ENCODE measurements at regions not wholly inside any gene's neighbourhood (a gene's known extent, or its start where the extent isn't known, plus 50 kb on each side); places are given as distances from the start of the nearest gene placed in this dataset.

DNA sequence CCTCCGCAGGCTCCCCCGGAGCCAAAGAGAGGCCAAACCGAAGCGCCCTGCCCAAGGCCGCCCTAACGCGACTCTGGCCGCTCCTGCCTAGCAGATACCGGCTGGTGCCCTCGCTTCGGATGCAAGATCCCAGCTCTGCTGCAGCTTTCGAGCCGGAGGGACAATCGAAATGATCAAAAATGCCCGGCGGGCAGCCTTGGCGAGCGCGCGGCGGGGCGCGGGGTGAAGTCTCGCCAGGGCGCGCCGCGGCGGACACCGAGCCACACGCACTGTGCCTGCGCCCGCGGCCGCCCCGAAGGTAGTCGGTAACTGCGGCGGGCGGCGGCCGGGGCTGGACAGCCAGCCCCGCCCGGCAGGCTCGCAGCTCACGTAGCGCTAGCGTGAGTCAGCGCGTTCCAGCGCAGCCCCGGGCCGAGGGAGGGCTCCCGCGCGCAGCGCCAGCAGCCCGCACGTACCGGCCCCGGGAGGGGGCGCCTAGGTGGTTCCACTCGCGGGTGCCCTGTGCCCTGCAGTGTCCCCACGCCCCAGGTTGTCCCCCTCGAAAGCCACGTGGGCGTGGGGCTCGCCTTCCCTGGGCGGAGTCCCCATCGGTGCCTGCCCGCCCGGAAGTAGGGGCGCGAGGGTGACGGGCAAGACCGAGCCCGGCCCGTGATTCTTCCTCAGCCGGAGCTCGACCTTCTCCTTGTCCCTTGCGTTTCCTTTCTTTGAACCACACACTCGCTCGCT is 109.2 kb upstream of the EGLN3 start (continued):
- TF ChIP-seq, protein P1, sequence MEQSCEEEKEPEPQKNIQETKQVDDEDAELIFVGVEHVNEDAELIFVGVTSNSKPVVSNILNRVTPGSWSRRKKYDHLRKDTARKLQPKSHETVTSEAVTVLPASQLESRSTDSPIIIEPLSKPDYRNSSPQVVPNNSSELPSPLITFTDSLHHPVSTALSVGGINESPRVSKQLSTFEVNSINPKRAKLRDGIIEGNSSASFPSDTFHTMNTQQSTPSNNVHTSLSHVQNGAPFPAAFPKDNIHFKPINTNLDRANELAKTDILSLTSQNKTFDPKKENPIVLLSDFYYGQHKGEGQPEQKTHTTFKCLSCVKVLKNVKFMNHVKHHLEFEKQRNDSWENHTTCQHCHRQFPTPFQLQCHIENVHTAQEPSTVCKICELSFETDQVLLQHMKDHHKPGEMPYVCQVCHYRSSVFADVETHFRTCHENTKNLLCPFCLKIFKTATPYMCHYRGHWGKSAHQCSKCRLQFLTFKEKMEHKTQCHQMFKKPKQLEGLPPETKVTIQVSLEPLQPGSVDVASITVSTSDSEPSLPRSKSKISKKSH (CRISPR knock-in tag; IDR thresholded peaks at IDR 0.05), result no peak
- TF ChIP-seq ATF7 (IDR thresholded peaks at IDR 0.05) (peak; percentile 60; the same call in 1 of the 2 replicates), HDAC6 (IDR thresholded peaks at IDR 0.05; ENCODE audit: low read depth, low read length) (0 out of 2 replicates have a peak, but pooled peaks have one; percentile 59), CXXC5 (CRISPR knock-in tag; IDR thresholded peaks at IDR 0.05) (peak; percentile 95), FOSL1 (tag; conservative IDR thresholded peaks at IDR 0.05) (peak; percentile 87), ELF1 (tag; IDR thresholded peaks at IDR 0.05) (peak; percentile 26), CREB1 (IDR thresholded peaks at IDR 0.05) (peak; percentile 33; the same call in 1 of the 2 replicates), CREB1 (CRISPR knock-in tag; IDR thresholded peaks at IDR 0.05) (peak; percentile 50; the same call in 1 of the 2 replicates), POLR2H (tag; IDR thresholded peaks at IDR 0.05; ENCODE audit: low read depth) (peak; percentile 60; the same call in 1 of the 2 replicates), SREBF1 (IDR thresholded peaks at IDR 0.05; ENCODE audit: borderline replicate concordance, low read depth, low read length) (no peak), SAFB (IDR thresholded peaks at IDR 0.05; ENCODE audit: borderline replicate concordance, low read depth, low read length) (peak; percentile 88), GABPA (tag; conservative IDR thresholded peaks at IDR 0.05; ENCODE audit: low read depth) (peak; percentile 56), ZNF316 (IDR thresholded peaks at IDR 0.05) (peak; percentile 66), CCNT2 (IDR thresholded peaks at IDR 0.05; ENCODE audit: borderline replicate concordance, extremely low read depth, insufficient read length, low read depth, low read length) (peak; percentile 88), GATAD2A (IDR thresholded peaks at IDR 0.05) (peak; percentile 92; the same call in 1 of the 2 replicates), E2F3 (CRISPR knock-in tag; IDR thresholded peaks at IDR 0.05) (no peak), KLF13 (tag; IDR thresholded peaks at IDR 0.05; ENCODE audit: borderline replicate concordance, low read depth) (peak; percentile 44; the same call in 1 of the 2 replicates), NONO (IDR thresholded peaks at IDR 0.05; ENCODE audit: low read depth in 2 of 2, low read length in 1 of 2) (0 out of 4 replicates have a peak, but pooled peaks have one; percentile 14 to 61), POLR2B (IDR thresholded peaks at IDR 0.05; ENCODE audit: low read depth, partially characterized antibody) (peak; percentile 50)
- TF ChIP-seq, protein P2, sequence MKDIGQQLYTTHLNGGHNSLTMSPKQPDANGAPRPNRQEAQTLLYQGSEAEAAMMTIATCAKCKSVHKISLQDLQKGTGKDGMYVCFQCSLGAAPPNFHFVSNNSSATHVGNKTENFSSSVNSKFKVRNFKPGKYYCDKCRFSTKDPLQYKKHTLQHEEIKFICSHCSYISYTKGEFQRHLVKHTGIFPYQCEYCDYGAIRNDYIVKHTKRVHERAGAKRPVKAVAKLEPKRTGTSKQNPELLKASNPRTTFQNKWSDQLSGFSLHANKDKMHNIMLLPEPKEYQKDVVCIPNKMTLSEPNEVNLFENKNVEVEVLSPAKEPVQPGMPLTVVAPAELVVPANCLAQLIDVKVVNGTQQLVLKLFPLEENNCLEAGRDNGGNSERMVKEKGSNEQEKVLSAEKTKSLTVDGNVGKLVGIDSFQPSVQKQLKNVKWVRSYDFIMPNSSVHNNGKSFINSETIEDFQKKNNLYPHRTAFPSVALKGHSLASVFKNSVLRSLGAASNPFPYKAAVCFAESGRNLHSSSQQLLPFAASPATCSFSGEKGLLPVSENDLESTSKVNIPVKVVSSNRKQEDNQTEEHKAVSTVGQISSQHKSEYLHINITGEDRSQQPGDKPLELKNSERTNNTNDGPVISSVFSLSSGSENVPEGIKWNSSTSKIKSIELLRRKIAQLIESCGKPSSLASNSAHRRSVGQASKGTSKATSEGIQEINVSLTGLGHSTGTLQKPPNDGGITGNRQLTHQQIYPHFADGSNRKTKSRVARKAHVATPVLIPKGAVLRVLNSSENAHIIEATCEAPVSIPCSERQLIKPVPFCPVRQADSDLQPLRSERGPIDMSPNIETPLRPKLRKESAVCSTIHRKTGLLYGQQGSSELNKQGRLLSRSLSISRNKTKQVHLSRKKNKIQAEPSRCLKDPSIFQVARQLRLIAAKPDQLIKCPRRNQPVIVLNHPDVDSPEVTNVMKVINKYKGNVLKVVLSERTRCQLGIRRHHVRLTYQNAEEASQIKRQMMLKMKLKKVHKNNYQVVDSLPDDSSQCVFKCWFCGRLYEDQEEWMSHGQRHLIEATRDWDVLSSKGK (CRISPR knock-in tag; IDR thresholded peaks at IDR 0.05), result no peak
- TF ChIP-seq, protein P3, sequence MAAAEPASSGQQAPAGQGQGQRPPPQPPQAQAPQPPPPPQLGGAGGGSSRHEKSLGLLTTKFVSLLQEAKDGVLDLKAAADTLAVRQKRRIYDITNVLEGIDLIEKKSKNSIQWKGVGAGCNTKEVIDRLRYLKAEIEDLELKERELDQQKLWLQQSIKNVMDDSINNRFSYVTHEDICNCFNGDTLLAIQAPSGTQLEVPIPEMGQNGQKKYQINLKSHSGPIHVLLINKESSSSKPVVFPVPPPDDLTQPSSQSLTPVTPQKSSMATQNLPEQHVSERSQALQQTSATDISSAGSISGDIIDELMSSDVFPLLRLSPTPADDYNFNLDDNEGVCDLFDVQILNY (CRISPR knock-in tag; IDR thresholded peaks at IDR 0.05), result no peak

All from K562 (cell line).